ENCODE measurements at regions not wholly inside any gene's neighbourhood (a gene's known extent, or its start where the extent isn't known, plus 50 kb on each side); places are given as distances from the start of the nearest gene placed in this dataset.

DNA sequence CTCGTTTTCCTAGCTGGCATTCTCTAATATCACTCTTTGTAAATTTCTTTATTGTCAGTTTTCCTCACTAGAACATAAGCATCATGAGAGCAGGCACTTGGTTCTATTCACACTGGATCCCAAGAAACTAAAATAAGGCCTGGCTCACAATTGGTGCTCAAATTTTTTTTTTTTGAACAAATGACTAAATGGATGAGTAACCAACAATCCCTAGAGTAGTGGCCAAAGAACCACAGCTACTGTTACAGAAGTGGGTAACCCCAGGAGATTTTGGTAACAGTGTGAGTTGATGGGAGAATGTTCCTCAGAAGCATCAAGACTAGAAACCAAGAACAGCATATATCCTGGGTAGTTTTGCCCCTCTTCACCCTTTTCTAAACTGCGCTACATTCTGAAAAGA lies 572.6 kb downstream of the INSC start:
- Histone ChIP-seq H3K9me3 (no peaks in the 10 kb centered on the region), H3K27me3 (no peaks in the 10 kb centered on the region), H3K4me1 (no peaks in the 10 kb centered on the region), H3K4me3 (ENCODE audit: low read depth, low read length) (no peak overlapping the region), H3K36me3 (no peaks in the 10 kb centered on the region)
- no peak for DNase-seq
- TF ChIP-seq, protein P1, sequence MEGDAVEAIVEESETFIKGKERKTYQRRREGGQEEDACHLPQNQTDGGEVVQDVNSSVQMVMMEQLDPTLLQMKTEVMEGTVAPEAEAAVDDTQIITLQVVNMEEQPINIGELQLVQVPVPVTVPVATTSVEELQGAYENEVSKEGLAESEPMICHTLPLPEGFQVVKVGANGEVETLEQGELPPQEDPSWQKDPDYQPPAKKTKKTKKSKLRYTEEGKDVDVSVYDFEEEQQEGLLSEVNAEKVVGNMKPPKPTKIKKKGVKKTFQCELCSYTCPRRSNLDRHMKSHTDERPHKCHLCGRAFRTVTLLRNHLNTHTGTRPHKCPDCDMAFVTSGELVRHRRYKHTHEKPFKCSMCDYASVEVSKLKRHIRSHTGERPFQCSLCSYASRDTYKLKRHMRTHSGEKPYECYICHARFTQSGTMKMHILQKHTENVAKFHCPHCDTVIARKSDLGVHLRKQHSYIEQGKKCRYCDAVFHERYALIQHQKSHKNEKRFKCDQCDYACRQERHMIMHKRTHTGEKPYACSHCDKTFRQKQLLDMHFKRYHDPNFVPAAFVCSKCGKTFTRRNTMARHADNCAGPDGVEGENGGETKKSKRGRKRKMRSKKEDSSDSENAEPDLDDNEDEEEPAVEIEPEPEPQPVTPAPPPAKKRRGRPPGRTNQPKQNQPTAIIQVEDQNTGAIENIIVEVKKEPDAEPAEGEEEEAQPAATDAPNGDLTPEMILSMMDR (IDR thresholded peaks at IDR 0.05; ENCODE audit: low read depth, low read length): no peak

DNA sequence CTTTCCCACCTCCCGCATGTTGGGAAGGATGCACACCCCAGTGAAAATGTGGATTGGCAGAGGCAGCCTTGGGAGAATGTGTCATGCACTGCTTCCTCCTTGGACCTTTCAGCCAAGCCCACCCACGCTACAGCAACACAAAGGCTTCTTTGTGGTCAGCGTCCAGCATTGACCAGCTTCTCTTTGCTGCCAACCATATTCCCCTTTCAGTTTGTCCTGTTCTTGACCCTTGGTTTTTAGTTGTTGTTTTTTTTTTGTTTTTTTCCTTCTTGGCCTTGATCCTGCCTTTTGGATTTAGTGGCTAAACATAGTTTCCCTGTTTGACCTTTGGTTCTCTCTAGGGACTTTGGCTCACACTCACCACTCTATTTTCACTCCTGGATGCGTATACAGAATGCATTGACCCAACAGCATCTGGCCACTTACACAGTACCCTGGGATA lies 573.6 kb downstream of the INSC start:
- Histone ChIP-seq H3K36me3 (no peaks in the 10 kb centered on the region), H3K27me3 (no peaks in the 10 kb centered on the region), H3K9me3 (no peaks in the 10 kb centered on the region), H3K4me1 (no peaks in the 10 kb centered on the region), H3K4me3 (ENCODE audit: low read depth, low read length) (no peak overlapping the region)
- DNase-seq: no peak
- TF ChIP-seq, protein P1 (IDR thresholded peaks at IDR 0.05; ENCODE audit: low read depth, low read length): no peak

DNA sequence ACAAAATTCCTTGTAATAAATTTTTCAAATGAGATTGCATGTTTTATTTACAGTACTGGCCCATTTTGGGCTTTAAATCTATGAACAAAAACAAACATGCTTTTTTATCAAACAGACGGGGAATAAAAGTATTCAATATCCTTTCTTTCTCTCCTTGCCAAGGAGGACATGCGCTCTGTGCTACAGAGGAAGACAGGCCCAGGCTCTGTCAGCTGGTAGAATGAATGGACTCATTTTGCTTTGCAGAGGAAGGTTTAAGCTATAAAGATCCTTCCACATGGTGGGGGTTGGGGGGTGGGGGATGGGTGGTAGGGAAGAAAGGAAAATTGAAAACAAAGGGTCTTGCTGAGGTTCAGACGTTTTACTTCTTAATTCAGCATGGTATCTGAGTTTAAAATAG lies 575.6 kb downstream of the INSC start:
- Histone ChIP-seq H3K36me3 (no peaks in the 10 kb centered on the region), H3K4me1 (no peaks in the 10 kb centered on the region), H3K4me3 (ENCODE audit: low read depth, low read length) (no peak overlapping the region), H3K27me3 (no peaks in the 10 kb centered on the region), H3K9me3 (no peaks in the 10 kb centered on the region)
- DNase-seq: no peak
- TF ChIP-seq, protein P1 (IDR thresholded peaks at IDR 0.05; ENCODE audit: low read depth, low read length): no peak

DNA sequence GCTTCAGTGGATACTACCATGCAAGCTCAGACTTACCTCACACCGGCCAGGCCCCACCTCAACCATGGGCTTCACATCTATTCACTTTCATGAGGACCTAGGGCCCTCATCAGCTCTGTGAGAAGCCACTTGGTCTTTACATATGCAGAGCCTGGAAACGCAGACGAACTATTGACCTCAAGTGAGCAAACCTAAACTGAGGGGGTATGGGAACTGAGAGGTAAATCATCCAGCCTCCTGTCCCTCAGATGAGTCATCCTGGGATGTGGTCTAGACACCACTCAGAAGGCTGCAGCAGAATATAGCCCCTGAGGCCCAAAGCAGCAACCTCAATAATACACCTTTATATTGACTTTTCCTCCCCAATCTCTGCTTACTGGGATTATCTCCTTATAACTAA lies 578.0 kb downstream of the INSC start:
- Histone ChIP-seq H3K4me3 (ENCODE audit: low read depth, low read length) (no peak overlapping the region), H3K27me3 (no peaks in the 10 kb centered on the region), H3K9me3 (no peaks in the 10 kb centered on the region), H3K4me1 (no peaks in the 10 kb centered on the region), H3K36me3 (no peaks in the 10 kb centered on the region)
- TF ChIP-seq, protein P1 (IDR thresholded peaks at IDR 0.05; ENCODE audit: low read depth, low read length): no peak
- DNase-seq: no peak

DNA sequence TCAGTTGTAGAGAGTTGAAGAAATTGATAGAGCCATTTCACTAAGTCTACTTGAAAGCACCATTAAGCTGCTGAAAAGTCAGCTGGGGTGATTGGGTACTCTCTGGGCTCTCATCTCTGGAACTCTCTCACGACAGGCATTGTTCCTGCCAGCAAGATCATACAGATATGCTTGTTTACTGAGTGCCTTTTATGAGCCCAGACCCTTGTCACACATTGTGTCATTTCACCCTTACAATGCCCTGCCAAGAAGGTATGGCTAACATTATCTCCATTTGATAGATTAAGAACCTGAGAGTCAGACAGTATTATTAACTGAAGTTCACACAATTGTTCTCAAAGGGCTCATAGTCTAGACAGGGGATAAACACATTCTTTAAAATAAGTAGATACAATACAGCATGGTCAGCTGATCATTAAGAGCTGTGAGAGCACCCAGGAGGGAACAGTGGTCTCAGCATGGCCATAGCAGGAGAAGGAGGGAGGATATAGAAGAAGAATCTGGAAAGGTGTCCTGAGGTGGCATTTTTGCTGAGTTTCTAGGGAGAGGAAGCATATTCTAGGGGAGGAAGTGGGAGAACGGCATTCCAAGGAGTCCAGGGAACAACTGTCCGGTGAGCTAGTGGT lies 580.5 kb downstream of the INSC start:
- no peaks in the 10 kb centered on the region for H3K4me1 ChIP-seq
- no peak for DNase-seq
- H3K9me3 ChIP-seq: no peaks in the 10 kb centered on the region
- no peak overlapping the region for H3K4me3 ChIP-seq (ENCODE audit: low read depth, low read length)
- no peaks in the 10 kb centered on the region for H3K27me3 ChIP-seq
- TF ChIP-seq, protein P1 (IDR thresholded peaks at IDR 0.05; ENCODE audit: low read depth, low read length): no peak
- H3K36me3 ChIP-seq: no peaks in the 10 kb centered on the region

DNA sequence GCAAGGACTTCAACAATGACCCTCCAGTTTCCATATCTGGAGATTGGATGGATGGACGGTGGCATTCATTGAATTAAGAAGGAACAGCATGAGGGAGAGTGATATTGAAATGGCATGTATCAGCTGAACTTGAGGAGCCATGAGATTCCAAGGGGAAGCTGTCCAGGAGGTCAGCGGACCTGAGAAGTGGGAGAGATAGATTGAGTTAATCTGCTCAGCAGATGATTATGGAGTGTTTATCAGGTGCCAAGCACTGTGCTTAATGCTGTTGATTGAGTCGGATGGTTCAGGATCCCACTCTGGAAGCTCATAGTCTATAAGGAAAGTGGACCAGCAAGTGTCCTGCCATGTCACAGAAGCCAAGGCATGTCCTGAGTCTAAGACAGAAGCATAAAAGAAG lies 581.3 kb downstream of the INSC start:
- H3K36me3 ChIP-seq: no peaks in the 10 kb centered on the region
- H3K4me3 ChIP-seq (ENCODE audit: low read depth, low read length): no peak overlapping the region
- TF ChIP-seq, protein P1 (IDR thresholded peaks at IDR 0.05; ENCODE audit: low read depth, low read length): no peak
- H3K27me3 ChIP-seq: no peaks in the 10 kb centered on the region
- DNase-seq: no peak
- H3K9me3 ChIP-seq: no peaks in the 10 kb centered on the region
- H3K4me1 ChIP-seq: no peaks in the 10 kb centered on the region

All from BE2C (cell line).